Osteoblast (primary cell): ENCODE measurements at regions not wholly inside any gene's neighbourhood (a gene's known extent, or its start where the extent isn't known, plus 50 kb on each side); places are given as distances from the start of the nearest gene placed in this dataset.

Experiments
- DNase-seq: peaks from one replicate; pipeline ENCODE4 v3.0.0; 2011; ENCODE audit warnings: low spot score, mixed read lengths; ENCODE audit not compliant: insufficient read length; ENCODE audit errors: missing footprints
- H2AFZ ChIP-seq: 2 replicates; pipeline ENCODE4 v1.6.0; 2011; ENCODE audit warnings: mild to moderate bottlenecking, low read length
- H3K27ac ChIP-seq: 2 replicates; pipeline ENCODE4 v1.5.1; 2011; ENCODE audit warnings: mild to moderate bottlenecking, low read depth, low read length, moderate library complexity
- H3K27me3 ChIP-seq: 2 replicates; pipeline ENCODE4 v1.6.0; 2012; ENCODE audit warnings: mild to moderate bottlenecking, control low read depth, inconsistent platforms, low read length, moderate library complexity; ENCODE audit not compliant: insufficient read depth
- H3K36me3 ChIP-seq: 2 replicates; pipeline ENCODE4 v1.5.1; 2011; ENCODE audit warnings: mild to moderate bottlenecking, low read length, control low read depth, moderate library complexity; ENCODE audit not compliant: insufficient read depth
- H3K4me1 ChIP-seq: 2 replicates; pipeline ENCODE4 v1.5.1; 2011; ENCODE audit warnings: mild to moderate bottlenecking, low read length, control low read depth, moderate library complexity; ENCODE audit not compliant: insufficient read depth
- H3K4me2 ChIP-seq: 2 replicates; pipeline ENCODE4 v1.6.0; 2011; ENCODE audit warnings: mild to moderate bottlenecking, low read length; ENCODE audit not compliant: insufficient read depth
- H3K4me3 ChIP-seq: fragments of 200-600 bp; sonication (generic); 3 replicates; pipeline ENCODE4 v1.5.1; 2012; ENCODE audit warnings: mild to moderate bottlenecking, low read length, inconsistent platforms; ENCODE audit not compliant: insufficient read depth
- H3K79me2 ChIP-seq: 2 replicates; pipeline ENCODE4 v1.6.0; 2012; ENCODE audit warnings: mild to moderate bottlenecking, low read length, control low read depth, inconsistent platforms; ENCODE audit not compliant: insufficient read depth
- H3K9me3 ChIP-seq: 2 replicates; pipeline ENCODE4 v1.5.1; 2011; ENCODE audit warnings: low read depth, low read length, control low read depth
- H4K20me1 ChIP-seq: 2 replicates; pipeline ENCODE4 v1.6.0; 2012; ENCODE audit warnings: mild to moderate bottlenecking, low read length, control low read depth; ENCODE audit not compliant: insufficient read depth
- CTCF ChIP-seq: IDR thresholded peaks from 2 replicates; pipeline ENCODE4 v1.5.1; 2011; ENCODE audit warnings: mild to moderate bottlenecking, low read depth, low read length, moderate library complexity; ENCODE audit errors: extremely low read depth

DNA sequence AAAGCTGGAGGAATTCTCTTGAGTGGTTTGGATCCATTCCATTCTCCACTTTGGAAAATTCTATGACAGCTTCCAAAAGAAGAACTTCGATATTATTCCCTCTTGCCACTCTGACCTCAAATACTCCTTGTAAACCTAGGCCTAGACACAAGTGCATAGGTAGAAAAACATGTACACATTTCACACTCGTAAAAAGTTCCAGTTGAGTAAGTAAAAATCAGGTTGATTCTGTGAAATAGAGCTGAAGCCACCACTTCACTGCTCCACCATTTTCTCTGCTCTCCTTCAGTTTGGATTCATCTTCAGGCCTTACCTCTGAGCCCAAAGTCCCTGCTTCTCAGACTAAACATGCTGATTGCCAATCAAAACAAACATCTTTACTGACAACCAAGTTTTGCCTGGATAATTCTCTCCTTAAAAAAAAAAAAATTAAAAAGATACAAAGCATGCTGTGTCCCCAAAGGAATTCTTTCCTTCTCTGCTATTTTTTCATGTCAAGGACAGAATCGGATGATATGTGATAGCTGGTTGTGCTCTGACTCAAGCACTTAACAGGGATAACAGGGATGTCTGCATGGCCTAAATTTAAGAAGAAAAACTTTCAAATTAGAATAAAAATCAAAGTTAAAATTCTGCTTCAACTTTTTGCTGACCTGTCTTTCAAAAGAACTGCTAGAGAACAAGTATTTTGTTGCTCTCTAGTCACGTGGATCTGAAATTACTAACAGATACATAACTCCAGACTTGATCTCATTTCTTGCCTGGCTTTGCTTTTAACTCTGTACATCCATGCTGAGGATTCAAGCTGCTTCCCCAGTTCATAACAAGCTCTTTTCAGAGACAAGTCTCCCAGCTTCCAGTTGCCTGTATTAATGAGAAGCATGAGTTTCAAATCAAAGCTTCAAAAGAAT, 420.9 kb upstream of the INTU start:
- no peak overlapping the region for H3K4me3 ChIP-seq
- H4K20me1 ChIP-seq, result no peaks in the 10 kb centered on the region
- no peak overlapping the region for H2AFZ ChIP-seq
- H3K79me2 ChIP-seq, result no peaks in the 10 kb centered on the region
- no peaks in the 10 kb centered on the region for H3K9me3 ChIP-seq
- H3K36me3 ChIP-seq, result no peaks in the 10 kb centered on the region
- H3K4me2 ChIP-seq, result no peak overlapping the region
- DNase-seq, result no peak
- H3K27me3 ChIP-seq, result no peaks in the 10 kb centered on the region
- TF ChIP-seq CTCF, result no peak
- H3K4me1 ChIP-seq, result peaks cover 12% of the 10 kb centered on the region
- no peak overlapping the region for H3K27ac ChIP-seq

GRCh38 chr4:127212701-127213100, 420.1 kb upstream of the INTU start:
- Histone ChIP-seq H2AFZ (no peak overlapping the region), H3K36me3 (no peaks in the 10 kb centered on the region)

GRCh38 chr4:127214016-127214415, 418.7 kb upstream of the INTU start:
- Histone ChIP-seq H2AFZ (peak overlapping the region; percentile 53), H3K4me3 (no peak overlapping the region), H4K20me1 (no peaks in the 10 kb centered on the region), H3K27ac (no peak overlapping the region), H3K79me2 (no peaks in the 10 kb centered on the region), H3K9me3 (no peaks in the 10 kb centered on the region), H3K4me2 (no peak overlapping the region), H3K4me1 (peaks cover 12% of the 10 kb centered on the region), H3K36me3 (no peaks in the 10 kb centered on the region), H3K27me3 (no peaks in the 10 kb centered on the region)
- TF ChIP-seq CTCF, result no peak
- DNase-seq, result no peak

More at GRCh38 chr4:127212701-127213100, 420.1 kb upstream of the INTU start:
- no peaks in the 10 kb centered on the region for H4K20me1 ChIP-seq
- H3K4me3 ChIP-seq, result no peak overlapping the region
- no peaks in the 10 kb centered on the region for H3K9me3 ChIP-seq
- peaks cover 12% of the 10 kb centered on the region for H3K4me1 ChIP-seq
- no peaks in the 10 kb centered on the region for H3K27me3 ChIP-seq
- no peak overlapping the region for H3K27ac ChIP-seq
- no peak for DNase-seq
- H3K4me2 ChIP-seq, result no peak overlapping the region
- H3K79me2 ChIP-seq, result no peaks in the 10 kb centered on the region
- TF ChIP-seq CTCF, result no peak

DNA sequence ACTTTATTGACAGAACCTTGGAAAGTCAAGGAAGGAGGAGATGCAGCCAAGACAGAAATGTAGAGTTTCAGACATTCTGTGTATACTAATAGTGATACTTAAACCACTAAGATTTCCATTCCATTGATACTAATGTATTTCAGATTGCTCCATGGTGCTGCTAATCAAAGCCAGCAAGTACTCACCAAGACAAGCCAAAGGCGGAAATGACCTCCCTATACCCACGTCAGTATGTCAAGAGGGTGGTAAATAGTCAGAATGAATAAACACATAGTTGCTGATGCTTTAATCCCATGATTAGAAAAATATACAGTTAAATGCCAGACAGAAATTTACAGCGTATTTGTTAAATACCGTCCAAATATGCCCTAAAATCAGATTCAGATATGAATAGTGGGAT, 417.8 kb upstream of the INTU start:
- Histone ChIP-seq H3K4me2 (no peak overlapping the region), H3K27ac (no peak overlapping the region), H3K36me3 (no peaks in the 10 kb centered on the region), H3K79me2 (no peaks in the 10 kb centered on the region), H4K20me1 (no peaks in the 10 kb centered on the region), H3K4me3 (no peak overlapping the region), H3K9me3 (no peaks in the 10 kb centered on the region), H2AFZ (no peak overlapping the region), H3K27me3 (no peaks in the 10 kb centered on the region), H3K4me1 (peaks cover 12% of the 10 kb centered on the region)
- no peak for TF ChIP-seq CTCF
- no peak for DNase-seq
